Right lobe of liver (tissue), 6 donors: ENCODE measurements at regions not wholly inside any gene's neighbourhood (a gene's known extent, or its start where the extent isn't known, plus 50 kb on each side); places are given as distances from the start of the nearest gene placed in this dataset.

ENCODE experiments used
- ATAC-seq, 4 donors: fragments of 200-7000 bp; cut with Tn5 transposase; one replicate each; pipeline ENCODE4 v1.9.1; 2020; ENCODE audit warnings: mild to moderate bottlenecking in 4 of 4, moderate library complexity in 4 of 4
- DNase-seq, 3 donors: peaks; one replicate each; pipeline ENCODE4 v3.0.0-alpha.2; 2020
- H3K27ac ChIP-seq, 3 donors: fragments of 200-600 bp; one replicate each; pipeline ENCODE4 v1.8.0; 2022
- H3K27me3 ChIP-seq, 2 donors: fragments of 200-600 bp; one replicate each; pipeline ENCODE4 v1.8.0; 2022
- H3K36me3 ChIP-seq, 4 donors: fragments of 200-600 bp; sonication (generic) in 1 of 4; one replicate each; pipeline versions ENCODE4 v1.5.1 to v1.8.0; 2017 to 2022; ENCODE audit warnings: control low read depth in 1 of 4
- H3K4me1 ChIP-seq, 4 donors: fragments of 200-600 bp; sonication (generic) in 1 of 4; one replicate each; pipeline versions ENCODE4 v1.5.1 to v1.8.0; 2017 to 2022; ENCODE audit warnings: control low read depth in 1 of 4
- H3K4me3 ChIP-seq, 3 donors: fragments of 200-600 bp; one replicate each; pipeline ENCODE4 v1.8.0; 2022
- H3K9me3 ChIP-seq, 4 donors: fragments of 200-600 bp; sonication (generic) in 1 of 4; one replicate each; pipeline versions ENCODE4 v1.5.1 to v1.8.0; 2017 to 2022; ENCODE audit warnings: control low read depth in 1 of 4
- POLR2A ChIP-seq: fragments of 450-650 bp; IDR thresholded peaks from one replicate; pipeline ENCODE4 v1.6.1; 2017; ENCODE audit warnings: antibody characterized with exemption, mild to moderate bottlenecking
- WGBS: methylation state at CpG from one replicate; pipeline ENCODE4 v1.1.6; 2018; ENCODE audit warnings: low coverage, low lambda C conversion rate; ENCODE audit not compliant: insufficient coverage; ENCODE audit errors: missing lambda C conversion rate; 5-methylcytosine and 5-hydroxymethylcytosine counted together
- intact Hi-C, 2 donors: fragments of 100-400 bp; cut with DNase I; formaldehyde crosslinking; loops; one replicate each; pipeline versions ENCODE4 v1.11.2 to v1.14.1; 2022
- TF ChIP-seq, protein P1 (sequence below), 4 donors: fragments of 200-600 bp in 3 of 4; fragments of 450-650 bp in 1 of 4; IDR thresholded peaks; one replicate each; pipeline versions ENCODE4 v1.5.1 to v1.8.0; 2016 to 2022; ENCODE audit warnings: antibody characterized with exemption in 4 of 4, mild to moderate bottlenecking in 2 of 4
- donor health status: DM: no; HTN: yes; CAD: no.
- donor health status: DM: no; HTN: no; CAD: no.
- donor health status: DM: no; HTN: no; CAD: no.
- donor health status: DM: no; HTN: yes; CAD: no.
- donor health status: DM: no; HTN: yes; CAD: no.

DNA sequence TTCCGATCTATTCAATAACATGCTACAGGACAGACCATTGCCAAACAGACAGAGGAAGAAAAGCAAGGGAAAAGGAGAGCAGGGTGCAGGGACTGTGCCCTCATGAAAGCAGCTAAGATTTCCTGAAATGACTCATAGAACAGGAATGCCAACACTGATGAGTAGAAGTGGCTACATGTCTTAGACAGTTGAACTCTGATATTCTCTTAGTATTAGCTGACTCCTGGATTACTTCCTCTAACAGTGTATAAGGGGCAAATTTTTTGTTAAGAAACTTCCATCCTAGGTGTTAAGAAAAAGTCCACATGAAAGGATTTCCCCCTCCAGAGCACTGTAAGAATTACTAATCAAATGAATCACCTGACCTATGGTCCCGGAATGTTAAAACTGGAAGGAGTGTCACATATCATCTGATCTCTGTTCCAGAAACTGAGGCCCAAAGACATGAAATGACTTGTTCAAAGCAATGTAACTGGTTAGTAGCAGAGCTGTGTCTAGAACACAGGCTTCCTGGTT, 224.9 kb downstream of the IBTK start:
- no peaks in the 10 kb centered on the region for H3K4me1 ChIP-seq
- TF ChIP-seq, protein P1, sequence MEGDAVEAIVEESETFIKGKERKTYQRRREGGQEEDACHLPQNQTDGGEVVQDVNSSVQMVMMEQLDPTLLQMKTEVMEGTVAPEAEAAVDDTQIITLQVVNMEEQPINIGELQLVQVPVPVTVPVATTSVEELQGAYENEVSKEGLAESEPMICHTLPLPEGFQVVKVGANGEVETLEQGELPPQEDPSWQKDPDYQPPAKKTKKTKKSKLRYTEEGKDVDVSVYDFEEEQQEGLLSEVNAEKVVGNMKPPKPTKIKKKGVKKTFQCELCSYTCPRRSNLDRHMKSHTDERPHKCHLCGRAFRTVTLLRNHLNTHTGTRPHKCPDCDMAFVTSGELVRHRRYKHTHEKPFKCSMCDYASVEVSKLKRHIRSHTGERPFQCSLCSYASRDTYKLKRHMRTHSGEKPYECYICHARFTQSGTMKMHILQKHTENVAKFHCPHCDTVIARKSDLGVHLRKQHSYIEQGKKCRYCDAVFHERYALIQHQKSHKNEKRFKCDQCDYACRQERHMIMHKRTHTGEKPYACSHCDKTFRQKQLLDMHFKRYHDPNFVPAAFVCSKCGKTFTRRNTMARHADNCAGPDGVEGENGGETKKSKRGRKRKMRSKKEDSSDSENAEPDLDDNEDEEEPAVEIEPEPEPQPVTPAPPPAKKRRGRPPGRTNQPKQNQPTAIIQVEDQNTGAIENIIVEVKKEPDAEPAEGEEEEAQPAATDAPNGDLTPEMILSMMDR (IDR thresholded peaks at IDR 0.05): no peak
- TF ChIP-seq POLR2A: no peak
- DNase-seq: no peak
- 75% methylated on average over 2 of the region's 2 CpGs for WGBS
- peak in 1 of 4 donors; percentile 57 for ATAC-seq
- H3K27me3 ChIP-seq: no peaks in the 10 kb centered on the region
- intact Hi-C loops: no loop called here
- no peaks in the 10 kb centered on the region for H3K9me3 ChIP-seq
- H3K27ac ChIP-seq: no peak overlapping the region
- no peaks in the 10 kb centered on the region for H3K36me3 ChIP-seq
- H3K4me3 ChIP-seq: no peak overlapping the region

DNA sequence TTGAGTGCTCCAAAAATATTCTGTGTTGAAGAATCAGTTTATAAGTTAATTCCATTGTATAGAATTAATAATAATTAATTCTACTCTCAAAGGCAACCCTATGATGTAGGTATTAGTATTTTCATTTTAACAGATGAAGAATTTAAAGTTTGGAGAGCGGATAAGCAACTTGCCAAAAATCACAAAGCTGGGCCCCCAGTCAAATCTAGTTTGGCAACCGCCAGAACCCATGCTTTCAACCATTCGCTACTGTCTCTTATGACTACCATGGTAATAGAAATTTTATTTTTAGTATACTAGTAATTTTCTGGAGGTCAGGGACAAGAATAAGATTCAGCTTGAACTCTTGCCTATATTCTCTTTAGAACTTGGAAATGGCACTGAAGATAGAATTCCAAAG, 229.8 kb downstream of the IBTK start:
- no peak for ATAC-seq
- intact Hi-C loops: no loop called here
- H3K4me1 ChIP-seq: peaks cover 0 to 11% (median 4%) of the 10 kb centered on the region in 4 donors
- no peaks in the 10 kb centered on the region for H3K9me3 ChIP-seq
- no peak overlapping the region for H3K4me3 ChIP-seq
- TF ChIP-seq, protein P1 (IDR thresholded peaks at IDR 0.05): no peak
- no peak for TF ChIP-seq POLR2A
- 90% methylated on average over 3 of the region's 3 CpGs for WGBS
- DNase-seq: no peak
- no peaks in the 10 kb centered on the region for H3K27me3 ChIP-seq
- H3K27ac ChIP-seq: no peak overlapping the region
- H3K36me3 ChIP-seq: no peaks in the 10 kb centered on the region

DNA sequence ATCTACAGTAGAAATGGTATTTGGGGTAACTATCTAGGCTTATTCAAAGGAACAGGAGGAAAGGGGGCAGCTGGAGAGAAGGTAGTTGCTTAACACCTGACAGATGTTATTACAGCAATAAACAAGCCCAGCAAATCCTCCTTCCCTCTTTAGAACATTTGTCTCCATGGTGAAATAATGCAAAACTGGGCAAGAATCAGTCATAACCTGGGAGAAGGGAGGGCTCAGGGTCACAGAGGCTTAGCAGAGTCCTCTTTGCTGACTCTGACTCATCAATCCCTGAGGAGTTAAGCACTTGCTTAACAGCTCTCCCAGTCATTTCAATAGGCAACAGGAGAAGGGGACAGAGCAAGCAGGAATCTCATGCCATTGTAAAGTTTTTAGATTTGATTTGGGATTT, 230.3 kb downstream of the IBTK start:
- H3K4me3 ChIP-seq: no peak overlapping the region
- no peak overlapping the region for H3K27ac ChIP-seq
- ATAC-seq (peak in 2 of 4 donors; percentile 29 to 67), DNase-seq (no peak)
- H3K27me3 ChIP-seq: no peaks in the 10 kb centered on the region
- H3K36me3 ChIP-seq: no peaks in the 10 kb centered on the region
- H3K9me3 ChIP-seq: no peaks in the 10 kb centered on the region
- peaks cover 0 to 11% (median 4%) of the 10 kb centered on the region in 4 donors for H3K4me1 ChIP-seq
- TF ChIP-seq, protein P1 (IDR thresholded peaks at IDR 0.05): no peak
- no peak for TF ChIP-seq POLR2A
- intact Hi-C loops: no loop called here

DNA sequence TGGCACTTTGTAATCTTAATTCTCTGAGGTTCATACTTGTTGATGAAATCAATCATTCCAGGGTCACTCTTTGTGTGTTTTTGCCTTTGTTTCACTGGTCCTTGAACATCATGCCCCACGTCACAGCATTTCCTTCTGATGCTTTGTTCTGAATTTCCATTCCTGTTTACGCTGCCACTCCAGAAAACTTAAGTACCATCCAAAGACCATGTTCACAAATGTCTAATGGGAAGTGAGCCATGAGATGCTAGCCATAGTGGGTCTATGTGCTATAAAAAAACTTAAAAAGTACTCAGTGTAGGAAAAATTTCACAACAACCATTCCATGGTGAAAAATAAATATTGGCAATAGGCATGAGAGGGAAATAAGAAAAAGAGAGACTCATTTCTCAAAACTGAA, 232.0 kb downstream of the IBTK start:
- Histone ChIP-seq H3K4me1 (peaks cover 0 to 11% (median 4%) of the 10 kb centered on the region in 4 donors), H3K27me3 (no peaks in the 10 kb centered on the region), H3K4me3 (no peak overlapping the region), H3K9me3 (no peaks in the 10 kb centered on the region), H3K36me3 (no peaks in the 10 kb centered on the region), H3K27ac (no peak overlapping the region)
- intact Hi-C loops: no loop called here
- no peak for DNase-seq
- peak in 2 of 4 donors; percentile 43 to 59 for ATAC-seq
- 45% methylated on average over 2 of the region's 2 CpGs for WGBS
- TF ChIP-seq, protein P1 (IDR thresholded peaks at IDR 0.05): no peak
- no peak for TF ChIP-seq POLR2A

DNA sequence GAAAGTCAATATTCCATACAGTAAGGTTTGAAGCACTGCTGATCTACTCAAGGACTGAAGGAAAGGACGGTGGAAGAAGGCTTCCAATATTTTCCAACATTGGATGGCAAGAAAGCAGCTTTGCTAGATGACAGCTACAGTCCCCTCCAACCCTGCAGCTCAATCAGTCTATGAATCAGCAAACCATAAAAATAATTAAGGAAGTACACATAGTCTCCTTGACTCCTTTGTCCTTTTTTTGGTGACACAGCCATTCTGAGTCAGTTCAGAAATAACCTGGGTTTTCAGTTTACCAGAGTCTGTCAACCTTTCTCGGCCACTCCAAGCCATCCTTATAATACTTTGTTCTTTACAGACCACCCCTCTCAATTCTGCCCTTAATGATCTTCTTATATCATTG, 232.5 kb downstream of the IBTK start:
- no peaks in the 10 kb centered on the region for H3K9me3 ChIP-seq
- H3K27ac ChIP-seq: no peak overlapping the region
- WGBS: 75% methylated on average over 2 of the region's 2 CpGs
- H3K27me3 ChIP-seq: no peaks in the 10 kb centered on the region
- ATAC-seq (no peak), DNase-seq (no peak)
- intact Hi-C loops: no loop called here
- TF ChIP-seq POLR2A: no peak
- TF ChIP-seq, protein P1 (IDR thresholded peaks at IDR 0.05): no peak
- peaks cover 0 to 11% (median 4%) of the 10 kb centered on the region in 4 donors for H3K4me1 ChIP-seq
- H3K36me3 ChIP-seq: no peaks in the 10 kb centered on the region
- H3K4me3 ChIP-seq: no peak overlapping the region
